Right lung (tissue), 2 donors: ENCODE measurements at regions not wholly inside any gene's neighbourhood (a gene's known extent, or its start where the extent isn't known, plus 50 kb on each side); places are given as distances from the start of the nearest gene placed in this dataset.
"Not testable (repeated sequence)": the region's sequence is repeated elsewhere in the genome, so short reads cannot be mapped to it uniquely, and the experiment has no call there.

Experiments used
- DNase-seq, 2 donors: peaks; one replicate each; pipeline ENCODE4 v3.0.0-alpha.2; 2013

GRCh38 chr7:115561335-115562110 lies 469.0 kb downstream of the TFEC start:
- no peak for DNase-seq

- no peak for DNase-seq
Measured at GRCh38 chr7:115559877-115560276, 470.7 kb downstream of the TFEC start.

- no peak for DNase-seq
Measured at GRCh38 chr7:115558161-115558560, 472.4 kb downstream of the TFEC start.

- not testable (repeated sequence) for DNase-seq
Measured at GRCh38 chr7:115557296-115557695, 473.3 kb downstream of the TFEC start.

GRCh38 chr7:115552766-115553165 lies 477.8 kb downstream of the TFEC start:
- peak; percentile 10 to 11 for DNase-seq

- no peak for DNase-seq
Measured at GRCh38 chr7:115549910-115550309, 480.7 kb downstream of the TFEC start.

GRCh38 chr7:115548756-115549155 lies 481.8 kb downstream of the TFEC start:
- DNase-seq: no peak

GRCh38 chr7:115546790-115547189 lies 483.8 kb downstream of the TFEC start:
- no peak for DNase-seq

- no peak for DNase-seq
Measured at GRCh38 chr7:115533785-115534184, 496.8 kb downstream of the TFEC start.

- DNase-seq: no peak
Measured at GRCh38 chr7:115526278-115526677, 504.3 kb downstream of the TFEC start.

GRCh38 chr7:115522174-115522573 lies 508.4 kb downstream of the TFEC start:
- no peak for DNase-seq

- no peak for DNase-seq
Measured at GRCh38 chr7:115516341-115516740, 514.2 kb downstream of the TFEC start.

GRCh38 chr7:115511330-115511729 lies 519.2 kb downstream of the TFEC start:
- no peak for DNase-seq

- DNase-seq: no peak
Measured at GRCh38 chr7:115505136-115505535, 525.4 kb downstream of the TFEC start.

- DNase-seq: no peak
Measured at GRCh38 chr7:115499956-115500355, 530.6 kb downstream of the TFEC start.

- no peak for DNase-seq
Measured at GRCh38 chr7:115496006-115496405, 534.6 kb downstream of the TFEC start.

- no peak for DNase-seq
Measured at GRCh38 chr7:115494529-115495147, 535.9 kb downstream of the TFEC start.

- DNase-seq: no peak
Measured at GRCh38 chr7:115493381-115493780, 537.2 kb downstream of the TFEC start.

- DNase-seq: no peak
Measured at GRCh38 chr7:115491744-115492380, 538.7 kb downstream of the TFEC start.

- DNase-seq: no peak
Measured at GRCh38 chr7:115479448-115479847, 551.1 kb downstream of the TFEC start.

GRCh38 chr7:115478426-115478825 lies 552.1 kb downstream of the TFEC start:
- DNase-seq: no peak

GRCh38 chr7:115477193-115477651 lies 553.3 kb downstream of the TFEC start:
- peak; percentile 56 to 57 for DNase-seq

GRCh38 chr7:115476671-115477181 lies 553.8 kb downstream of the TFEC start:
- peak; percentile 24 to 31 for DNase-seq
